Posterior vena cava (tissue), 2 donors: ENCODE measurements at regions not wholly inside any gene's neighbourhood (a gene's known extent, or its start where the extent isn't known, plus 50 kb on each side); places are given as distances from the start of the nearest gene placed in this dataset.
"Not testable (repeated sequence)": the region's sequence is repeated elsewhere in the genome, so short reads cannot be mapped to it uniquely, and the experiment has no call there.

Source experiments
- DNase-seq: peaks from one replicate; pipeline ENCODE4 v3.0.0-alpha.2; 2020; ENCODE audit warnings: low spot score
- intact Hi-C, 2 donors: fragments of 100-400 bp; cut with DNase I; formaldehyde crosslinking; loops; one replicate each; pipeline versions ENCODE4 v1.14.1 to v1.14.2; 2022 to 2023
- donor health status: DM: yes; HTN: yes; CAD: no.
- donor health status: DM: yes; HTN: yes; CAD: no.

DNA sequence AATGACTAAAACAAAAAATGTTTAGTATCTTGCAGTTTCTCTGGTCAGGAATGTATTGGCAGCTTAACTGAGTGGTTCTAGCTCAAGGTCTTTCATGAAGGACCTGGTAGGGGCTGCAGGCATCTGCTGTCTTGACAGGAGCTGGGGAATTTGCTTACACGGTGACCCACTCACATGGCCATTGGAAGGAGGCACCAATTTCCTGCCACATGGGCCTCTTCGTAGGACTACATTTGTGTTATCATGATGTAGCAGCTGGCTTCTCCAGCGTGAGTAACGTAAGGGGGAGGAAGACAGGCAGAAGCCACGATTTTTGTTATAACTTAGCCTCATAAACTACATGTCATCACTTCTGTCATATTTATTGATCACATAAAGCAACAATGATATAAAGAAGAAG lies 376.3 kb downstream of the AMY1C start:
- intact Hi-C loops, result no loop called here

DNA sequence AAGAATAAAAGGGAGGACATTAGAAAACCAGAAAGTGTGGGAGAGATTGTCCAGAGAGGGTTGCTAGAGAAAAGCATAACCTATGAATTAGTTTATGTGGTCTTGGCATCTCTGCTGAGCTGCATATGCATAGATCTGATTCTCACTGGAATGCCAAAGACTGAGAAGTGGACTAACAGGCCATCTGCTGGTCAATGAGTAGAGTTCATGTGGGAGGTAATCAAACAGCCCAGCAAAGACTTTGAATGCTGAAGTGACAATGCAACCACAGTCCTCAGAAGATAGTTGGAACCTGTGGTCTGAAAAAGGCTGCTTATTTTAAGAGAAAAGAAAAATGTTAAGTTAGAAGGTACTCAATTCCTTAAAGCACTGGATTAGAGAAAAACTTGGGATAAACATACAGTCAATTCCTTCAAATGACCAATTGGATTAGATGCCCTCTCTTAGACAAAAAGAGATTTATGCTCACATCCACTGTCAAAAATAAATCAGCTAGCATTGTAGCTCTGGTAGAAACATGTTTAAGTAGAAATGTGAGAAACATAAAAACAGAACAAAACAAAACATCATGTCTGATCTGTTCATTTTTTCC lies 382.8 kb downstream of the AMY1C start:
- intact Hi-C loops, result no loop called here
- no peak for DNase-seq

More for the DNA sequence above, 376.3 kb downstream of the AMY1C start:
- DNase-seq, result no peak

DNA sequence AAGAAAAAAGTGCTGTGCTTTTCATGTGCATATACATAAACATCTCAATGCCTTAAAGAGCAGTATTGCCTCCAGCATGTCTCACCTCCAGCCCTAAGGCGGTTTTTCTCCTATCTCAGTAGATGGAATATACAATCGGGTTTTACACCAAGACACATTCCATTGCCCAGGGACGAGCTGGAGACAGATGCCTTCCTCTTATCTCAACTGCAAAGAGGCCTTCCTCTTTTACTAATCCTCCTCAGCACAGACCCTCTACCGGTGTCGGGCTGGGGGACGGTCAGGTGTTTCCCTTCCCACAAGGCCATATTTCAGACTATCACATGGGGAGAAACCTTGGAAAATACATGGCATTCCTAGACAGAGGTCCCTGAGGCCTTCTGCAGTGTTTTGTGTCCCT lies 385.3 kb downstream of the AMY1C start:
- intact Hi-C loops, result not testable (repeated sequence)

DNA sequence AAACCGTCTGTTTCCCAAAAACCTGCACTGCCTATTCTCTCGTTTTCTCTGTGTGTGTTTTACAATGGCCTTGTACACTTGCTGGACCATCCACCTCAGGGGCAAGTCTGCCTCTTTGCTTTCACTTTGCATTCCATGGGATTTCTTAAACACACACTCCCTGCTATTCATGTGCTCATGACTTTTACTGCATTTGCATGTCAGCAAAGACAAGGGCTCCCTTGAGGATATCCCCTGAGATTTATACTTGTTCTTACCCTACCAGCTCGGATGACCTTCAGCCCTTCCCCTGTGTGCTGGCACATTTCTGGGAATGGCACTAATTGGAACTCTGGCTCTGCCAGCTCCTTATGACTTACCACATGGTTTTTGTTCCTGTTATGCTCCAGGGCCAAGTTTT lies 386.9 kb downstream of the AMY1C start:
- no peak for DNase-seq
- intact Hi-C loops, result no loop called here

More for the DNA sequence above, 385.3 kb downstream of the AMY1C start:
- DNase-seq, result not testable (repeated sequence)

GRCh38 chr1:104156738-104157137 lies 407.0 kb downstream of the AMY1C start:
- intact Hi-C loops, result no loop called here
- DNase-seq, result no peak

DNA sequence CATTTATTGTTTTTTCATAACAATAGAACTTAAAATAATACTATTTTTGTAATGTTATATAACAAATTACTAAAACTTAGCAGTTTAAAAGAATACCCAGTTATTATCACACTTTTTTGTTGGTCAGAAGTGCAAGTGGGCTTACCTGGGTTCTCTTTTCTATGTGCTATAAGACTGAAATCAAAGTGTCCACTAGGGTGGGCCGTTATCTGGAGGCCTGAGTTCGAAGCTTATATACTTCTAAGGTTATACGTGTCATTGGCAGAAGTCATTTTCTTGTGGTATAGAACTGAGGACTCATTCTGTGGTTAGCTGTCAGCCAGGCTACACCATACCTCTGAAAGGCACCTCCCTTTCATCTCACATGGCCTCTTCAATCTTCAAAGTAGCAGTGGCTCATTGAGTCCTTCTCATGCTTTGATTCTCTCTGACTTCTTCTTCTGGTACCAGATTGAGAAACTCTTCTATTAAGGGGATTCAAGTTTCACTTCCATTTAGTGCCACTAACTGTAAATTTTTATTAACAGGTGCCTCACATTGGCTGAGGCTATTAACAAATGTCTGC lies 414.3 kb downstream of the AMY1C start:
- DNase-seq, result no peak
- intact Hi-C loops, result no loop called here

- peak; percentile 73 for DNase-seq
- intact Hi-C loops, result no loop called here
Observed at GRCh38 chr1:104172243-104172681, 422.6 kb downstream of the AMY1C start.

GRCh38 chr1:104182251-104182650 lies 432.6 kb downstream of the AMY1C start:
- DNase-seq, result no peak
- intact Hi-C loops, result no loop called here

DNA sequence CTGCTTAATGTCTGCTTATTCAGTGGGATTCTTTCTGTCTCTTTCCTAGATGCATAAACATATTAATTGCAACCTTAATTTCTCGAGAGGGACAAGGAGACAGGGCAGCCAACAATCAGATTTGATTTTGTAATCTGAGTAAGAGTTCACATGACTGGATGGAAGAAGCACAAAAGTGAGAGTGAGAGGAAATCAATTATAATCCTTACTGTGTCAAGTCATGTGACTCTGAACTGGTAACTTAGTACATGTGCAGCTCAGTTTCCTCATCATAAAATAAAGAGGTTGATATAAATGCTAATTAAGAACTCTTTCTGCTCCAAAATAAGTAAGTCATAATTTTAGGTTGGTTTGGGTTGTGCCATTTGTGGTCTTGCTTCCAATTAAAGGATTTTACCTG lies 439.5 kb downstream of the AMY1C start:
- DNase-seq, result no peak
- intact Hi-C loops, result no loop called here

GRCh38 chr1:104190821-104191220 lies 441.1 kb downstream of the AMY1C start:
- intact Hi-C loops, result no loop called here
- DNase-seq, result no peak

GRCh38 chr1:104195395-104195794 lies 445.7 kb downstream of the AMY1C start:
- DNase-seq, result no peak

DNA sequence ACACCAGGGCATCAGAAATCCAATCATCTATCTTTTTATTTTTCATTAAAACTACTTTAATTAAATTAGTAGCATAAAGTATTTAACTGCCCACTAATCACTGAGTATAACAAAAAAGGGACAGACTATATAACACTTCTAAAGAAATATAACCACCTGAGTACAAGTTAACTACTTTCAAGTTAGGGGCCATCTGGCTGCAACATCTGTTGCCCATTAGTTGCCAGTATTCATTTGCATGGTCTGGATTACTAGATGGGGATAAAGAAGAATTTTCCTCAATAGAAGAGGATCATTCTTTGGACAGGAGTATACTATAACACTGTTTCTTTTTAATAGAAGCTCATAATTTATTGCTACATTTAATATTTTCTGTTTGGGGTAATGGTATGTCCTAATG lies 446.4 kb downstream of the AMY1C start:
- intact Hi-C loops, result no loop called here
- DNase-seq, result no peak

More at GRCh38 chr1:104195395-104195794, 445.7 kb downstream of the AMY1C start:
- intact Hi-C loops, result no loop called here

DNA sequence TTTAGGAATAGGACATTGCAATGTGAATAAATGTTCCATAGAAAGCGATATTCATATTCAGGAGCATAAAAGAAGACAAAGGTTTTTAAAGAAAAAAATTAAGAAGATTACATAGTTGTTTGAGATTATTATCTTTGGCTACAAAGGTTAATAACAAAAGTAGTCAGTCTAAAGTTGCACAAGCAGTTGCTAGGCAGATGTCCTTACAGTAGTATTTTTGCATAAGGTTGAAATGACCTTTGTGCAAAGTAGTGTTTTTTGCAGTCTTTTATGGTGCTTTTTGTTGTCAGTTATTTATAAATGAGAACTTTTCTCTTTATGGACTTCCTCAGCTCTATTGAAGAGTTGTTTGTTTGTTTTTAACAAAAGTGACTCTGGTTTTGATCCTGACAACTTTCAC lies 447.8 kb downstream of the AMY1C start:
- DNase-seq, result no peak
- intact Hi-C loops, result no loop called here

GRCh38 chr1:104212239-104212638 lies 462.5 kb downstream of the AMY1C start:
- intact Hi-C loops, result no loop called here
- no peak for DNase-seq

DNA sequence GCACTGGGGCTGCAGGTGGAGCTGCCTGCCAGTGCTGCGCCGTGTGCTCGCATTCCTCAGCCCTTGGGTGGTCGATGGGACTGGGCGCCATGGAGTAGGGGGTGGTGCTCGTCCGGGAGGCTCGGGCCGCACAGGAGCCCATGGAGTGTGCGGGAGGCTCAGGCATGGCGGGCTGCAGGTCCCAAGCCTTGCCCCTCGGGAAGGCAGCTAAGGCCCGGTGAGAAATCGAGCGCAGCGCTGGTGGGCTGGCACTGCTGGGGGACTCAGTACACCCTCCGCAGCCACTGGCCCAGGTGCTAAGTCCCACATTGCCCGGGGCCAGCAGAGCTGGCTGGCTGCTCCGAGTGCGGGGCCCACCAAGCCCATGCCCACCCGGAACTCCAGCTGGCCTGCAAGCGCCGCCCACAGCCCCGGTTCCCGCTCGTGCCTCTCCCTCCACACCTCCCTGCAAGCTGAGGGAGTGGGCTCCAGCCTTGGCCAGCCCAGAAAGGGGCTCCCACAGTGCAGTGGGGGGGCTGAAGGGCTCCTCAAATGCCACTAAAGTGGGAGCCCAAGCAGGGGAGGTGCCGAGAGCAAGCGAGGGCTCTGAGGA lies 467.8 kb downstream of the AMY1C start:
- intact Hi-C loops, DNase-seq: not testable (repeated sequence)

GRCh38 chr1:104229860-104230259 lies 480.2 kb downstream of the AMY1C start:
- DNase-seq, result no peak
- intact Hi-C loops, result no loop called here

DNA sequence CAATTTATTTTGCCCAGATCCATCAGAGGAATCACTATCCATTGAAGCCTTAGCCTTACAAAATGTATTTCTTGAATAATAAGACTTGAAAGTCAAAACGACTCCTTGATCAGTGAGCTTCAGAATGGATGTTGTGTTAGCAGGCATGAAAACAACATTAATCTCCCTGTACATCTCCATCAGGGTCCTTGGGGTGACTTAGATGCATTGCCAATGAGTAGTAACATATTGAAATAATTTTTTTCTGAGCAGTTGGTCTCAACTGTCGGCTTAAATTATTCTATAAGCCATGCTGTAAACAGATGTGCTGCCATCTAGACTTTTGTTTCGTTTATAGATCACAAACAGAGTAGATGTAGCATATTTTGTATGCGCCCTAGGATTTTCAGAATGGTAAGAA lies 482.0 kb downstream of the AMY1C start:
- DNase-seq, result no peak
- intact Hi-C loops, result no loop called here

DNA sequence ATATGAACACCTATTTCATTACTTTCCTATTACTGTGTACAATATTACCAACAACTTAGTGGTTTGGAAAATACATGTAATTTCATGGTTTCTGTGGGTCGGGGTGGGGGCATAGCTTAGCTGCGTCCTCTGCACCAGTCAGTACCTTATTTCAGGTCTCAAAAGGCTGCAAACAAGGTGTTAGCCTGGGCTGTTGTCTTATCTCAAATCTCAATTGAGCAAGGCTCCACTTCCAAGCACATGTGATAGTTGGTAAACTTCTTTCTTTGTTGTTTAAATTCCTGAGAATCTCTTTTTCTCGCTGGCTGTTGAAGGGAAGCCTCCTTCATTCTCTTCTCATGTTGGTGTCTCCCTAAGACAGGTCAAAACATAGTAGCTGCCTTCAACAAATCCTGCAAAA lies 485.4 kb downstream of the AMY1C start:
- intact Hi-C loops, result no loop called here
- DNase-seq, result no peak

- DNase-seq, result no peak
- intact Hi-C loops, result no loop called here
Observed at GRCh38 chr1:104238991-104239390, 489.3 kb downstream of the AMY1C start.

DNA sequence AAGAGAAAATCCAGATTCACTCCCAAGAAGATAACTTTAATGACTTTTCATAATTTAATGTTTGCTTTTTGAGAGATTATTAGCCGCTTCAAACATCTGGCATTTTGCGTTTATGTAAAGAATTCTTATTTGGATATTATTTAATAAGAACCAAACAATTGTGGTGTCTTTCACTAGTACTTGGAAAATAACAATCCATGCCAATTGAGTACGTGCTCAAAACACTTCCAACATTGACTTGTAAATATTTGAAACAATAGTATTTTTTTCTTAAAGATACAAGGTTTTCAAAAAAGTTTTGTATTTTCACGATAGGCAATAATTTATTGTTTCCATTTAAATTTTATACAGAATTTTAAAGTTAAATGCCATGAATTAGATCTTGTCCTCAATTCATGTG lies 498.7 kb downstream of the AMY1C start:
- DNase-seq, result no peak
- intact Hi-C loops, result no loop called here

- intact Hi-C loops, result no loop called here
- DNase-seq, result no peak
Observed at GRCh38 chr1:104259481-104259880, 509.8 kb downstream of the AMY1C start.
